Left ventricle myocardium inferior (tissue), 1 donor: ENCODE measurements at regions not wholly inside any gene's neighbourhood (a gene's known extent, or its start where the extent isn't known, plus 50 kb on each side); places are given as distances from the start of the nearest gene placed in this dataset.

Experiments
- DNase-seq: peaks from one replicate; pipeline ENCODE4 v3.0.0-alpha.2; 2020
- H3K27ac ChIP-seq: fragments of 200-600 bp; replicated peaks from 2 replicates; pipeline ENCODE4 v1.8.0; 2021
- H3K27me3 ChIP-seq: fragments of 200-600 bp; 2 replicates; pipeline ENCODE4 v1.8.0; 2021; ENCODE audit warnings: low read depth
- H3K36me3 ChIP-seq: fragments of 200-600 bp; 2 replicates; pipeline ENCODE4 v1.8.0; 2021
- H3K4me1 ChIP-seq: fragments of 200-600 bp; 2 replicates; pipeline ENCODE4 v1.8.0; 2021
- H3K4me3 ChIP-seq: fragments of 200-600 bp; 2 replicates; pipeline ENCODE4 v1.8.0; 2021; ENCODE audit warnings: mild to moderate bottlenecking, moderate library complexity
- H3K9me3 ChIP-seq: fragments of 200-600 bp; replicated peaks from 2 replicates; pipeline ENCODE4 v1.8.0; 2021
- CTCF ChIP-seq: fragments of 200-600 bp; IDR thresholded peaks from 2 replicates; pipeline ENCODE4 v1.8.0; 2021; ENCODE audit warnings: antibody characterized with exemption, mild to moderate bottlenecking, borderline replicate concordance
- intact Hi-C: fragments of 100-400 bp; cut with micrococcal nuclease; formaldehyde crosslinking; loops from one replicate; pipeline ENCODE4 v1.11.0; 2022
- donor health status: DM: no; HTN: yes; CAD: no; lungs with severe emphysema.

GRCh38 chr7:87007038-87007437 lies 52.4 kb downstream of the ELAPOR2 start:
- Histone ChIP-seq H3K27ac (no peak overlapping the region), H3K4me1 (peaks cover 19% of the 10 kb centered on the region), H3K36me3 (no peaks in the 10 kb centered on the region), H3K27me3 (no peaks in the 10 kb centered on the region), H3K4me3 (no peak overlapping the region), H3K9me3 (no peaks in the 10 kb centered on the region)
- DNase-seq = no peak
- no peak for TF ChIP-seq CTCF
- intact Hi-C loops = no loop called here

- H3K4me3 ChIP-seq = no peak overlapping the region
- no peak overlapping the region for H3K27ac ChIP-seq
- peaks cover 36% of the 10 kb centered on the region for H3K4me1 ChIP-seq
- no peak for DNase-seq
- H3K9me3 ChIP-seq = no peaks in the 10 kb centered on the region
- no peaks in the 10 kb centered on the region for H3K27me3 ChIP-seq
- intact Hi-C loops = no loop called here
- H3K36me3 ChIP-seq = no peaks in the 10 kb centered on the region
- TF ChIP-seq CTCF = no peak
Observed at GRCh38 chr7:87004956-87005355, 54.5 kb downstream of the ELAPOR2 start.

- H3K36me3 ChIP-seq = no peaks in the 10 kb centered on the region
- no peaks in the 10 kb centered on the region for H3K27me3 ChIP-seq
- intact Hi-C loops = no loop called here
- no peak for DNase-seq
- H3K4me1 ChIP-seq = peaks cover 39% of the 10 kb centered on the region
- peak overlapping the region; percentile 49 for H3K27ac ChIP-seq
- H3K4me3 ChIP-seq = peak overlapping the region; percentile 38
- no peak for TF ChIP-seq CTCF
- no peaks in the 10 kb centered on the region for H3K9me3 ChIP-seq
Observed at GRCh38 chr7:87003872-87004798, 55.3 kb downstream of the ELAPOR2 start.

- TF ChIP-seq CTCF = no peak
- no peaks in the 10 kb centered on the region for H3K9me3 ChIP-seq
Observed at GRCh38 chr7:87001214-87001613, 58.2 kb downstream of the ELAPOR2 start.

GRCh38 chr7:87000344-87000743 lies 59.1 kb downstream of the ELAPOR2 start:
- H3K36me3 ChIP-seq = no peaks in the 10 kb centered on the region
- H3K27ac ChIP-seq = no peak overlapping the region
- H3K4me3 ChIP-seq = no peak overlapping the region
- peaks cover 39% of the 10 kb centered on the region for H3K4me1 ChIP-seq
- DNase-seq = no peak
- H3K27me3 ChIP-seq = no peaks in the 10 kb centered on the region
- H3K9me3 ChIP-seq = no peaks in the 10 kb centered on the region
- TF ChIP-seq CTCF = no peak
- intact Hi-C loops = no loop called here

More at GRCh38 chr7:87001214-87001613, 58.2 kb downstream of the ELAPOR2 start:
- no peaks in the 10 kb centered on the region for H3K36me3 ChIP-seq
- no peak overlapping the region for H3K27ac ChIP-seq
- intact Hi-C loops = no loop called here
- H3K27me3 ChIP-seq = no peaks in the 10 kb centered on the region
- no peak for DNase-seq
- no peak overlapping the region for H3K4me3 ChIP-seq
- peaks cover 39% of the 10 kb centered on the region for H3K4me1 ChIP-seq
